ENCODE measurements at regions not wholly inside any gene's neighbourhood (a gene's known extent, or its start where the extent isn't known, plus 50 kb on each side); places are given as distances from the start of the nearest gene placed in this dataset.
A peak's percentile ranks its signal among the peaks of the same experiment; 100 is the strongest.

DNA sequence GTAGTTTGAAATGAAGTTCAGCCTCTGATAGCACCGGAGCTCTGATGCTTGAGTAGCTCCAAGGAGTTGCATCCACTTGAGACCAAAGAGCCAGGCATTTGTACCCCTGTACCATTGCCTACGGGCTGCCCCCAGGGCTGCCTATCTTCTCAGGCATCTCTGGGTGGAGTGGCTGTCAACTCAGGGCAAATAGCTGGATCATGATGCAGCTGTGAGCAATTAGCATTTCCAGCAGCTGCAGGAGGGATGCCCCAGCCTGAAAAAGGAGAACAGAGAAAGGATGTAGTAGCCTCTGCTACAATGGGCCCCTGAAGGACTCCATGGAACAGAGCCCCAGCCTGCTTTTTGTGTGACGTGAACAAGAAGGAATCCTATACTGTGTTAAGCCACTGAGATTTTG, 492.6 kb downstream of the BCOR start:
- H3K36me3 ChIP-seq: no peaks in the 10 kb centered on the region
- no peak for TF ChIP-seq POLR2A (IDR thresholded peaks at IDR 0.05)
- TF ChIP-seq, protein P1, sequence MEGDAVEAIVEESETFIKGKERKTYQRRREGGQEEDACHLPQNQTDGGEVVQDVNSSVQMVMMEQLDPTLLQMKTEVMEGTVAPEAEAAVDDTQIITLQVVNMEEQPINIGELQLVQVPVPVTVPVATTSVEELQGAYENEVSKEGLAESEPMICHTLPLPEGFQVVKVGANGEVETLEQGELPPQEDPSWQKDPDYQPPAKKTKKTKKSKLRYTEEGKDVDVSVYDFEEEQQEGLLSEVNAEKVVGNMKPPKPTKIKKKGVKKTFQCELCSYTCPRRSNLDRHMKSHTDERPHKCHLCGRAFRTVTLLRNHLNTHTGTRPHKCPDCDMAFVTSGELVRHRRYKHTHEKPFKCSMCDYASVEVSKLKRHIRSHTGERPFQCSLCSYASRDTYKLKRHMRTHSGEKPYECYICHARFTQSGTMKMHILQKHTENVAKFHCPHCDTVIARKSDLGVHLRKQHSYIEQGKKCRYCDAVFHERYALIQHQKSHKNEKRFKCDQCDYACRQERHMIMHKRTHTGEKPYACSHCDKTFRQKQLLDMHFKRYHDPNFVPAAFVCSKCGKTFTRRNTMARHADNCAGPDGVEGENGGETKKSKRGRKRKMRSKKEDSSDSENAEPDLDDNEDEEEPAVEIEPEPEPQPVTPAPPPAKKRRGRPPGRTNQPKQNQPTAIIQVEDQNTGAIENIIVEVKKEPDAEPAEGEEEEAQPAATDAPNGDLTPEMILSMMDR (IDR thresholded peaks at IDR 0.05): no peak
- H3K27ac ChIP-seq: no peak overlapping the region
- no peak for DNase-seq
- no peaks in the 10 kb centered on the region for H3K4me1 ChIP-seq
- no peaks in the 10 kb centered on the region for H3K27me3 ChIP-seq
- intact Hi-C loops (cut with DNase I; ENCODE audit: low total_unique reads): no loop called here
- H3K4me3 ChIP-seq: no peak overlapping the region
- H3K9me3 ChIP-seq: no peaks in the 10 kb centered on the region

DNA sequence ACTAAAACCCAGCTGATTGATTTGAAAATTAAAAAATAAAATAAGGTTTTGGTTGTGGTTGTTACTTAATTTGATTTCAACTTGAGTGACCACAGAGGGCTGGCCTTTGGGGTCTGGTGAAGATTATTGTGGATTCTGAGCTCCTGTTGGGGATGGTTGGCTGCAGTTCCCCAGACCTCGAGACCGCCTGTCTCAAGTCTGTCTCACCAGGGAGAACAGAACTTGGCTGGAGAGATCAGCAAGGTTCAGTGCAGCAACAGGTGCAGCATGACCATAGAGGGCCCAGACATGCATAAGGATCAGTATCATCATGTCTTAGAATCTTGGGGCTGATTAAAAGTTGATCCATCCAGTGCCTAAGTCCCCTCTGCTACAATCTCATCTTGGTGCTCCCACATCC, 491.9 kb downstream of the BCOR start:
- Histone ChIP-seq H3K27ac (no peak overlapping the region), H3K27me3 (no peaks in the 10 kb centered on the region), H3K36me3 (no peaks in the 10 kb centered on the region), H3K4me1 (no peaks in the 10 kb centered on the region), H3K9me3 (no peaks in the 10 kb centered on the region), H3K4me3 (no peak overlapping the region)
- TF ChIP-seq, protein P1 (IDR thresholded peaks at IDR 0.05): no peak
- no peak for TF ChIP-seq POLR2A (IDR thresholded peaks at IDR 0.05)
- no peak for DNase-seq
- intact Hi-C loops (cut with DNase I; ENCODE audit: low total_unique reads): no loop called here

DNA sequence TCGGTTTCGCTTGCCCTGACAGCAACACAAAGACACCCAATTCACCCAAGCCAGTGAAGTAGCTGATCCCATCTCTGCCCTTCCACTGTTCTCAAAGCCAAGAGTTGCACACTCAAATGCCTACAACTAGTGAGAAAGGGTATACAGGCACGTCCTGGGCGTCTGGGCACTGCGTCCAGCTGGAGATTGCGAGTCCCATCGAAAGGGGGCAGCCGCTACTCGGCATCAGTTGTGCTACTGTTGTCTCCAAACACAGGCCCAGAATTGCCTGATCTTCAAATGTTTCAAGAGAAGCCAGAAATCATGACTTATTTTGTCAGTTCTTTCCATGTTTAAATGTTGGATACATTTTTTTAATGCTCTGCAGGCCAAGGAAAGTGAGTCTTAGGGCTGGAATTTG, 487.8 kb downstream of the BCOR start:
- no peak overlapping the region for H3K4me3 ChIP-seq
- H3K36me3 ChIP-seq: no peaks in the 10 kb centered on the region
- intact Hi-C loops (cut with DNase I; ENCODE audit: low total_unique reads): no loop called here
- H3K9me3 ChIP-seq: no peaks in the 10 kb centered on the region
- no peak overlapping the region for H3K27ac ChIP-seq
- no peak for TF ChIP-seq POLR2A (IDR thresholded peaks at IDR 0.05)
- TF ChIP-seq, protein P1 (IDR thresholded peaks at IDR 0.05): no peak
- no peaks in the 10 kb centered on the region for H3K4me1 ChIP-seq
- no peaks in the 10 kb centered on the region for H3K27me3 ChIP-seq
- DNase-seq: no peak

DNA sequence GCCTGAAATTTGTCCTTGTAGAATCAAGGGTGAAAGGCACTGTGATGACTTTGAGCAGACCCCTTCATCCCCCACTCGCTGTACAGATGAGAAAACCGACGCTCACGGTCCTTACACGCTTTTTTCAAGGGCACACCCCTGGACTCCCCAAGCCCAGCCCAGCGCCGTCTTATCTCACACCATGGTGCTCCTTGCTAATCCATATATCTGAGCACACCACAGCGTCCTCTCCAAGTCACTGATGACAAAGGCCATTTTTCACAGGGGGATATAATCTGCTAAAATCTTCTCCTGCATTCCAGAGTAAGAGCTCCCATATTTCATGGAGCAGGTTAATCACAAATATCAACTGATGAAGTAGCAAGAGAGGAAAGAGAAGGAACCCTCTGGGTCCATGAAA, 486.3 kb downstream of the BCOR start:
- no peak overlapping the region for H3K27ac ChIP-seq
- TF ChIP-seq, protein P1 (IDR thresholded peaks at IDR 0.05): no peak
- no peak for TF ChIP-seq POLR2A (IDR thresholded peaks at IDR 0.05)
- H3K9me3 ChIP-seq: no peaks in the 10 kb centered on the region
- no peaks in the 10 kb centered on the region for H3K27me3 ChIP-seq
- intact Hi-C loops (cut with DNase I; ENCODE audit: low total_unique reads): no loop called here
- DNase-seq: no peak
- no peaks in the 10 kb centered on the region for H3K4me1 ChIP-seq
- no peaks in the 10 kb centered on the region for H3K36me3 ChIP-seq
- no peak overlapping the region for H3K4me3 ChIP-seq

DNA sequence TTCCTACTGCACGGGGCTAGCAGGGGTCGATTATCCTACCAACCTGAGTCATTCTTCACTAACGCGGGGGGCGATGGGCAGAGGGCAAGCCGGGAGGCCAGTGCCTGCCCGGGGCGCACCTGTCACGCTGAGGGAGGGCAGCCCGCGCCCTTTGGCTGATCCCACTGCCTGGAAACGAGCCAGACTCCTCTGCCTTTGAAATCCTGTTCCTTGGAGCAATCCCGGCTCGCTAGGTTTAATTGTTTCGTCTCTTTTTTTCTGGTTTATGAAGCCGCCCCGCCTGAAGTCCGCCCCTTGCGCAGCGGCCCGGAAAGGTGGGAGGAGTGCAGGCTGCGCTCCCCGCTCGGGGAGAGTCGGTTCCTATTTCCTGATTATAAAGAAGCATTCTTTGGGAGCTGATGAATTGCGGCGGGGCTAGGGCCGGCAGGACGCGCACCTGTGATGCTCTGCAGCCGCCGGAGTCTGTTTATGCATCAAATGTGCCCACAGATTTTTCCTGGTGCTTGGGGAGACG, 484.2 kb downstream of the BCOR start:
- Histone ChIP-seq H3K4me1 (no peaks in the 10 kb centered on the region), H3K36me3 (no peaks in the 10 kb centered on the region), H3K27ac (peak overlapping the region in 1 of 2 donors; percentile 39), H3K9me3 (no peaks in the 10 kb centered on the region), H3K27me3 (no peaks in the 10 kb centered on the region), H3K4me3 (peak overlapping the region in 1 of 2 donors; percentile 15)
- TF ChIP-seq, protein P1 (IDR thresholded peaks at IDR 0.05): no peak
- no peak for TF ChIP-seq POLR2A (IDR thresholded peaks at IDR 0.05)
- peak; percentile 48 to 56 for DNase-seq
- intact Hi-C loops (cut with DNase I; ENCODE audit: low total_unique reads): no loop called here

Measured in uterus (tissue), 3 donors.